Non-pigmented ciliary epithelial cell (primary cell): ENCODE measurements at regions not wholly inside any gene's neighbourhood (a gene's known extent, or its start where the extent isn't known, plus 50 kb on each side); places are given as distances from the start of the nearest gene placed in this dataset.

Experiments used
- DNase-seq: peaks from one replicate; pipeline ENCODE4 v3.0.0-alpha.2; 2010; ENCODE audit warnings: low read depth

- no peak for DNase-seq
Observed at GRCh38 chr19:23855676-23856075, 59.0 kb upstream of the ZNF726 start.

- no peak for DNase-seq
Observed at GRCh38 chr19:23851966-23852365, 62.7 kb upstream of the ZNF726 start.

- no peak for DNase-seq
Observed at GRCh38 chr19:23832717-23833327, 74.1 kb upstream of the ZNF681 start.

GRCh38 chr19:23823952-23824389, 65.3 kb upstream of the ZNF681 start:
- DNase-seq: no peak

- no peak for DNase-seq
Observed at GRCh38 chr19:23822735-23823134, 64.0 kb upstream of the ZNF681 start.

GRCh38 chr19:23817519-23817918, 58.8 kb upstream of the ZNF681 start:
- peak; percentile 9 for DNase-seq

- no peak for DNase-seq
Observed at GRCh38 chr19:23810496-23810895, 51.8 kb upstream of the ZNF681 start.
